ENCODE measurements at regions not wholly inside any gene's neighbourhood (a gene's known extent, or its start where the extent isn't known, plus 50 kb on each side); places are given as distances from the start of the nearest gene placed in this dataset.

DNA sequence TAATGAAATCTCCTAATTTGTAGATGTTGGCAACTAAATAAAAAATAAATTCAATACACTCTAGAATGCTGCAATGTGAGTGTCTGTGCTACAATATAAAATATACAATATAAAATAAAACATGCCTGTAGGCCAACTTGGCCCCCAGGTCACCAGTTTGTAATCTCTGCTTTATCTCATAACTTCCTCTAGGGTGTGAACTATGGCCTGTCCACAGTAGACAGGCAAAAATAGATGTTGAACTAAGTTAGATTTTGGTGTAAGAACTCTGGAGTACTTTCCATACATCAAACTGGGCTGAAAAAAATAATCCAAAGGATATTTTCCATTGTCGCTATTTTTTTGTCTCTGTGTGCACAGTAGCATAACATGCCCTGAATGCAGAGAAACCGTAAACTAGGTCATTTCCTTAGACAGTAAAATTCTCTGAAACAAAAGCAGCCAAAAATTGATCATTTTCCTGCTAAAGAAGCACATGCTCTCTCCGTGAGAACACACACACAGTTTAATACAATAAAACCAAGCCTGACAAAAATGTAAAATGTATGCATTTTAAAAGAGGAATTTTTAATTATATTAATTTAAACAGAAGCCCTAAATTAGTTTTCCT is 98.5 kb upstream of the ZFP64 start:
- TF ChIP-seq, protein P1, sequence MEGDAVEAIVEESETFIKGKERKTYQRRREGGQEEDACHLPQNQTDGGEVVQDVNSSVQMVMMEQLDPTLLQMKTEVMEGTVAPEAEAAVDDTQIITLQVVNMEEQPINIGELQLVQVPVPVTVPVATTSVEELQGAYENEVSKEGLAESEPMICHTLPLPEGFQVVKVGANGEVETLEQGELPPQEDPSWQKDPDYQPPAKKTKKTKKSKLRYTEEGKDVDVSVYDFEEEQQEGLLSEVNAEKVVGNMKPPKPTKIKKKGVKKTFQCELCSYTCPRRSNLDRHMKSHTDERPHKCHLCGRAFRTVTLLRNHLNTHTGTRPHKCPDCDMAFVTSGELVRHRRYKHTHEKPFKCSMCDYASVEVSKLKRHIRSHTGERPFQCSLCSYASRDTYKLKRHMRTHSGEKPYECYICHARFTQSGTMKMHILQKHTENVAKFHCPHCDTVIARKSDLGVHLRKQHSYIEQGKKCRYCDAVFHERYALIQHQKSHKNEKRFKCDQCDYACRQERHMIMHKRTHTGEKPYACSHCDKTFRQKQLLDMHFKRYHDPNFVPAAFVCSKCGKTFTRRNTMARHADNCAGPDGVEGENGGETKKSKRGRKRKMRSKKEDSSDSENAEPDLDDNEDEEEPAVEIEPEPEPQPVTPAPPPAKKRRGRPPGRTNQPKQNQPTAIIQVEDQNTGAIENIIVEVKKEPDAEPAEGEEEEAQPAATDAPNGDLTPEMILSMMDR (conservative IDR thresholded peaks at IDR 0.05), result no peak
- Mint-ChIP-seq H3K4me3 (no peak overlapping the region), H3K27me3 (peaks cover 5% of the 10 kb centered on the region), H3K36me3 (no peaks in the 10 kb centered on the region), H3K27ac (no peak overlapping the region), H3K4me1 (ENCODE audit: unreplicated experiment) (no peaks in the 10 kb centered on the region), H3K9me3 (no peaks in the 10 kb centered on the region)
- no peak for DNase-seq (ENCODE audit: extremely low spot score, unreplicated experiment)

DNA sequence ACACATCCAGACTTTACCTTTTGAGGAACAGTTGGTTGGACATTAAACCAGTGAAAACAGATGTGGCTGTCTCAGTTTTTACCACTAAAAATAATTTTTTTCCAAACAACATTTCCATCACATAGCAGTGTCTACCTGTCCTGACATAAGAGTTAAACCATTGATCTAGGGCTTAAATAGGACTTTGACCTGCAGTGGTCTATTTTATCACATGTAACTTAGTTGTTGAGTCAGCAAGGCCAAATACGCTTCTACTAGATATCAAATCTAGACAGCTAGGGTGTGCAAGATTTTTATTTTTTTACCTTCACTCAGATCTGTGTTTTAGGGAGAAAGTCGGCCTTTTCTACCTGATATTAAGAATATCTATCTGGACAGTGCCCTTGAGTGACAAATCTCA is 88.8 kb upstream of the ZFP64 start:
- Mint-ChIP-seq H3K27ac (no peak overlapping the region), H3K27me3 (peaks cover 24% of the 10 kb centered on the region), H3K4me3 (no peak overlapping the region), H3K36me3 (no peaks in the 10 kb centered on the region), H3K9me3 (peaks cover 4% of the 10 kb centered on the region), H3K4me1 (ENCODE audit: unreplicated experiment) (peaks cover 11% of the 10 kb centered on the region)
- no peak for DNase-seq (ENCODE audit: extremely low spot score, unreplicated experiment)
- TF ChIP-seq, protein P1 (conservative IDR thresholded peaks at IDR 0.05), result no peak

DNA sequence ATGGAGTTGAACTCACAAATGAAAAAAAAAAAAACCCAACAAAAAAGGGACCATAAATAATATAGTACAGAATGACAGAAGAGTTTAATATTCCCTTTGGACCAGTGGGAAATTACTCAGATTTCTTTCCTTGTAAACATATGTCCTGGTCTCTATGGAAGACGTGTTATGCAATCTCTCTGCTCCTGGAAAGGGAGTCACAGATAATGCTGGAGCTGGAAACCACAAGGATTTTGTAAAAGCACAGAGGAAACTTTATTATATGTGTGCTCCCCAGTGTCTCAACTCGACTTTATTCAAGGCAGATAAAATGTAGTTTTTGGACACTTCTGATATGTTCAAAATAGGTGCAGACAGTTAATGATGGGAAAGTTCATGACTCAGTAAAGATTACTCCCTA is 88.1 kb upstream of the ZFP64 start:
- Mint-ChIP-seq H3K4me1 (ENCODE audit: unreplicated experiment) (peaks cover 17% of the 10 kb centered on the region), H3K27me3 (peaks cover 18% of the 10 kb centered on the region), H3K27ac (no peak overlapping the region), H3K4me3 (no peak overlapping the region), H3K9me3 (peaks cover 4% of the 10 kb centered on the region), H3K36me3 (no peaks in the 10 kb centered on the region)
- no peak for DNase-seq (ENCODE audit: extremely low spot score, unreplicated experiment)
- TF ChIP-seq, protein P1 (conservative IDR thresholded peaks at IDR 0.05), result no peak

DNA sequence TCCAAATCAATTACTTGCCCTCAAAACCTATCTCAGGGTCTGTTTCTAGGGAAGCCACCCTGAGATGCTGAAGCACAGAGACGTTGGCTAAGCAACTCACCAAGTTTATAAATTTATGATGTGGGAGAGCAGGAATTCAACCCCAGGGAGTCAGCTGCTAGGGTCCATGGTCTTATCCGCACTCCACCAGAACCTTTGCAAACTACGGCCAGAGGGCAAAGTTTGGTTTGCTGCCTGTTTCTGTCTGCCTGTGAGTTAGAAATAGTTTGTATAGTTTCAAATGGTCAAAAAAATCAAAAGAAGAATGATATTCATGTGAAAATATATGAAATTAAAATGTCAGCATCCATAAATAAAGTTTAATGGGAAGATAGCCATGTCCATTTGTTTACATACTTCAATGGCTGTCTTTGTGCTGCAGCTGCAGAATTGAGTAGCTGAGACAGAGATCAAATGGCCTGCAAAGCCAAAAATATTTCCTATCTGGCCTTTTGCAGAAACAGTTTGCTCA is 83.7 kb upstream of the ZFP64 start:
- Mint-ChIP-seq H3K9me3 (peaks cover 4% of the 10 kb centered on the region), H3K36me3 (no peaks in the 10 kb centered on the region), H3K27ac (no peak overlapping the region), H3K27me3 (no peaks in the 10 kb centered on the region), H3K4me3 (no peak overlapping the region), H3K4me1 (ENCODE audit: unreplicated experiment) (peaks cover 19% of the 10 kb centered on the region)
- no peak for DNase-seq (ENCODE audit: extremely low spot score, unreplicated experiment)
- TF ChIP-seq, protein P1 (conservative IDR thresholded peaks at IDR 0.05), result no peak

DNA sequence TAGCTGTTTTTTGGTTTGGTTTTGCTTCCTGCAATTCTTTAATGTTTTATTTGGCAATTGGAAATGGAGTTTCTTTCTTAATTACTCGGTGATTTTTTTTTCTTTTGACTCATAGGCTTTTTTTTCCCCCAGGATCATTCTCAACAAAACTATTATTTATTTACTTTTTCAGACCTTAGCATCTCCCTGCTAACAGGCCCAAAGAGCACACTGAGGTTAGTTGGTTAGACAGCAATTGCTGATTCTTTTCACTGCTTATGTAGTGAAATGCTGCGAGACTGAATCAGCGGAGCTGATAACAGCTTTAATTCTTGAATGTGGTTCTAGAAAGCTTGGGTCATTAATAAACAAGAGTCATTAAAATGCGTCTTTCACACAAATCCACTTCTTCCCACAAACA is 79.1 kb upstream of the ZFP64 start:
- H3K27ac Mint-ChIP-seq, result no peak overlapping the region
- no peak for DNase-seq (ENCODE audit: extremely low spot score, unreplicated experiment)
- H3K36me3 Mint-ChIP-seq, result no peaks in the 10 kb centered on the region
- peaks cover 6% of the 10 kb centered on the region for H3K27me3 Mint-ChIP-seq
- TF ChIP-seq, protein P1 (conservative IDR thresholded peaks at IDR 0.05), result no peak
- peaks cover 18% of the 10 kb centered on the region for H3K4me1 Mint-ChIP-seq (ENCODE audit: unreplicated experiment)
- no peak overlapping the region for H3K4me3 Mint-ChIP-seq
- no peaks in the 10 kb centered on the region for H3K9me3 Mint-ChIP-seq

All from type B pancreatic cell (in vitro differentiated cells).